ENCODE measurements at regions not wholly inside any gene's neighbourhood (a gene's known extent, or its start where the extent isn't known, plus 50 kb on each side); places are given as distances from the start of the nearest gene placed in this dataset.
A peak's percentile ranks its signal among the peaks of the same experiment; 100 is the strongest.

GRCh38 chr3:159734681-159735080 lies 254.0 kb upstream of the IL12A start:
- TF ChIP-seq CTCF (conservative IDR thresholded peaks at IDR 0.05; ENCODE audit: low read depth, low read length), result no peak
- no peak for DNase-seq (ENCODE audit: low read depth)
- H3K4me3 ChIP-seq (ENCODE audit: low read depth, low read length), result no peak overlapping the region

DNA sequence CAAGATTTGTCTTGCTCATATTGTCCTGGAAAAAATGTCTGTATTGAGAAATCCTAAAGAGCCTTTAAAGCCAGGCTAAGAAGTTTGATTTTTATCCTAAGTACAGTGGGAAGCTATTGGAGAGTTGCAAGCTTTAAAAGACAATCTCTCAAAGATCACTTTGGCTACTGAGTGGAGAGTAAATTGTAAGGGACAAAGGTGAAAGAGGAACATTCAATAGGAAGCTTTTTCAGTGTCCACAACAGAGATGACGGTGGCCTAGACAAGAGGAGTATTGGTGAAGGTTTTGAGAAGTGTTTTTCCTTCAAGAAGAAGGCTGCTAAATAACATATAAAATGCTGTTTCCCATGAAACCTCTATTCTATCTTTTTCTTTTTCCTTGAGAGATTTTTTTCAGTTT lies 249.5 kb upstream of the IL12A start:
- no peak for TF ChIP-seq CTCF (conservative IDR thresholded peaks at IDR 0.05; ENCODE audit: low read depth, low read length)

GRCh38 chr3:159739969-159740368 lies 248.7 kb upstream of the IL12A start:
- TF ChIP-seq CTCF (conservative IDR thresholded peaks at IDR 0.05; ENCODE audit: low read depth, low read length), result no peak
- DNase-seq (ENCODE audit: low read depth), result no peak
- H3K4me3 ChIP-seq (ENCODE audit: low read depth, low read length), result no peak overlapping the region

More for the DNA sequence above, 249.5 kb upstream of the IL12A start:
- H3K4me3 ChIP-seq (ENCODE audit: low read depth, low read length), result no peak overlapping the region
- DNase-seq (ENCODE audit: low read depth), result no peak

DNA sequence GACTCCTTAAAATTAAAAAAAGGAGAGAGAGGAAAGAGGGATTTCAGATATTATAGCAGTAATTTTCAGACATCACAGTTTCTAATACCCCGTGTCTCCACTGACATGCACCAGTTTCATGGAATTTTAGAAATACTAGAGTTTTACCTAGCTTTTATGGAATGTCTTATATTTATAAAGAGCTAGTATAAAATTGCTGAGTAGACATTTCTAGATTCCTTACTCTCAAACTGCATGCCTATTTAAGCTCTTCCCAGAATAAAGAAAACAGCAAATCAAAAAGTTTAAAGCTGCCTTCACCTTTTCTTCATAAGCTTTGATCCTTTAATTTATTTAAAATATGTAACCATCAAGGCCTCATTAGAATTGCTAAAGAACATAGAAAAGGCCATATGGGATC lies 247.4 kb upstream of the IL12A start:
- TF ChIP-seq CTCF (conservative IDR thresholded peaks at IDR 0.05; ENCODE audit: low read depth, low read length), result no peak
- no peak for DNase-seq (ENCODE audit: low read depth)
- no peak overlapping the region for H3K4me3 ChIP-seq (ENCODE audit: low read depth, low read length)

DNA sequence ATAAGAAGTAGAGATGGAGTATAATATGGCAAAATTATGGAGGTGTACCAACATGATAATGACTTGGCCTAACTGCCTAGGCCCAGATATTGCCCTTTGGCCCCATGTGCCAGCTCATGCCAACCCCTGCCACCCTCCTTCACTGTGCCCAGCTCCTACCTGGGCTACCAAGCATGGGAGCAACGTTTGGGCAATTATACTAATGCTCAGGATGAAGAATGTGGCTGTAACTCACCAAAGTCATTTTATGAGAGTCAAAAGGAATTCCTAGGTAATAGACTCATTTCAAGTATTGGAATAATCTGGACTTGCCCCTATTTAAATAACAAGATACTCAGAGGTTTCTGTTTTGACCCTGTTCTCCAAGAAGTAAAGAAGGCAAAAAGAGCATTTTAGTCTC lies 240.2 kb upstream of the IL12A start:
- TF ChIP-seq CTCF (conservative IDR thresholded peaks at IDR 0.05; ENCODE audit: low read depth, low read length), result no peak
- DNase-seq (ENCODE audit: low read depth), result no peak
- no peak overlapping the region for H3K4me3 ChIP-seq (ENCODE audit: low read depth, low read length)

DNA sequence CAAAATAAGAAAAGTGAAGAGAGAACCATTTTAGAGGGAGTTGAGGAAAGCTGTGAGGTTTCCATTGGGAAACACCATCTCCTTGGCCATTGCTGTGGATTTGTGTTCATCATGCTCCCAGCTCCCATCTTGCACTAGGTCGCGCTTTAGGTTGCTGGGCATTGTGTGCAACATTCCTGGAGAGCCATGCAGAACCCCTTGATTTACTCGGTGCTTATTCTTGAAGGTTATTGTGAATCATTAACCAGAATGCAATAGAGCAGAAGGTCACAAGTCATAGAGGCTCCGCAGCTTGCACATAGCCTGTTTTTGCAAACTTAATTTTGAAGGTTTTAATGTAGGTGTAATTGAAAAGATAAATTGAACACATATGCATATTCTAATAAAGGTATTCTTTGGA lies 239.2 kb upstream of the IL12A start:
- DNase-seq (ENCODE audit: low read depth), result peak; percentile 86
- no peak overlapping the region for H3K4me3 ChIP-seq (ENCODE audit: low read depth, low read length)
- TF ChIP-seq CTCF (conservative IDR thresholded peaks at IDR 0.05; ENCODE audit: low read depth, low read length), result no peak

- DNase-seq (ENCODE audit: low read depth), result no peak
- no peak overlapping the region for H3K4me3 ChIP-seq (ENCODE audit: low read depth, low read length)
Observed at GRCh38 chr3:159751146-159751545, 237.5 kb upstream of the IL12A start.

More at GRCh38 chr3:159751146-159751545, 237.5 kb upstream of the IL12A start:
- TF ChIP-seq CTCF (conservative IDR thresholded peaks at IDR 0.05; ENCODE audit: low read depth, low read length), result no peak
